GM18873 (cell line): ENCODE measurements at regions not wholly inside any gene's neighbourhood (a gene's known extent, or its start where the extent isn't known, plus 50 kb on each side); places are given as distances from the start of the nearest gene placed in this dataset.
"Not testable (repeated sequence)": the region's sequence is repeated elsewhere in the genome, so short reads cannot be mapped to it uniquely, and the experiment has no call there.

Experiments used
- ATAC-seq: cut with Tn5 transposase; IDR thresholded peaks from one replicate; pipeline ENCODE4 v1.9.1; 2021; ENCODE audit warnings: mild to moderate bottlenecking, moderate library complexity, moderate number of reproducible peaks; ENCODE audit not compliant: unreplicated experiment, low FRiP score

GRCh38 chr1:208344202-208344857, 100.1 kb upstream of the PLXNA2 start:
- no peak for ATAC-seq

DNA sequence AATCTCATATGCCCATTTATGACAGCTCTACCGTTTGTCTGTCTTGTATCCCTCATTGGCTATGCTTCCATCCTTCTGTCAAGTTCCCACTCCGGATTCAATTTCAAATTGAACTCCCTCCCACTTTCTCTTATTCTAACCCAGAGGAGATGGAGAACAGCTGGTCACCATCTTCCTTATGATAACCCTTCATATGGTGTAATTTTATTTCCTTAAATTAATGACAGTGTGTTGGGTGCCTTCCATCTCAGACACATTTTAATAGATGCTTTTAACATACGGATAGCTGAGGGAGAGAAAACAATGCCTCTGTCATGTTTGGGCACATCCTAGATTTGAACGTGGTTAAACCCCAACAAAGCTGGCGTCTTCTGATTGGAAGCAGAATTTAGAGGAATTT, 103.0 kb upstream of the PLXNA2 start:
- ATAC-seq: no peak

- ATAC-seq: no peak
Measured at GRCh38 chr1:208349694-208350330, 105.6 kb upstream of the PLXNA2 start.

DNA sequence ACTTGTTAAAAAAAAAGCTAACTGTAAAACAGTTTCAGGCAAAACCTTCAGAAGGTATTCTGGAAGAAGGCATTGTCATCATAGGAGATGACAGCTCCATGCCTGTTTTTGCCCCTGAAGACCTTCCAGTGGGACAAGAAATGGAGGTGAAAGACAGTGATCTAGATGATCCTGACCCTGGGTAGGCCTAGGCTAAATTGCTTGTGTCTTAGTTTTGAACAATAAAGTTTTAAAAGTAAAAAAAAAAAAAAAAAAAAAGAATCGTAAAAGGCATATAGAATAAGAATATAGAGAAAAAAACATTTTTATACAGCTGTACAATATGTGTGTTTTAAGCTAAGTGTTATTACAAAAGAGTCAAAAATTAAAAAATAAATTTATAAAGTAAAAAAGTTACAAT, 106.6 kb upstream of the PLXNA2 start:
- no peak for ATAC-seq

DNA sequence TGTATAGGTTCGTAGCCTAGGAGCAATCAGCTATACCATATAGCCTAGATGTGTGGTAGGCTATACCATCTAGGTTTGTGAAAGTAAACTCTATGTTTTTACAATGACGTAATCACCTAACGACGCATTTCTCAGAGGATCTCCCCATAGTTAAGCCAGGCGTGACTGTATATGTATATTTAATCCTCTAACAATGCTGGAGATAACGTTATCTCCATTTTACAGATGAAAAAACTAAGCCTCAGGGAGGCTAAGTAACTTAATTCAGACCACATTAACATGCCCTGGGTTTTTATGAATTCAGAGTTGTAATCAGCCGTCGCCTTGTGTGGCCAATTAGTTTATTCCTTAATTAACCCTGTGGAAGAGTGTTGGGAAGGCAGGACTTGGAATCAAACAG, 107.7 kb upstream of the PLXNA2 start:
- no peak for ATAC-seq

GRCh38 chr1:208353797-208354196, 109.6 kb upstream of the PLXNA2 start:
- ATAC-seq: not testable (repeated sequence)

- ATAC-seq: no peak
Measured at GRCh38 chr1:208357644-208358507, 113.7 kb upstream of the PLXNA2 start.

DNA sequence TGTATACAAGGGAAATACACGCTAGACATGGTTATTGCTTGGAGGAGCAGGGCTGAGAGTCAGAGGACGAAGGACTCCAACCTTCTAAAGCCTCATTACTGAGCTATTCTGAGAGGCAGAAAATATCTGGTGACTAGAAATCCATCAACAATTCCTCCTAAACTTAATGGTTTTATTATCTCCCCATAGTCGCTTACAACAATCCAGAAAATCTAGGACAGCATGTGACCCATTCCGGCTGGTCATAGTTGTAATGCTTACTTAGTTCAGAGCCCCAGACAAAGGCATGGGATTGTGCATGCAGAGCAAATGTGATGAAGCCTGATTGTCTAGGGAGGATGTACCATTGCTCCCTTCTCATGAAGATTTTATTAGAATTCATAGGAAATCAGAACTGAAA, 114.5 kb upstream of the PLXNA2 start:
- ATAC-seq: no peak

GRCh38 chr1:208362011-208362410, 117.8 kb upstream of the PLXNA2 start:
- no peak for ATAC-seq

- ATAC-seq: no peak
Measured at GRCh38 chr1:208366559-208366958, 122.4 kb upstream of the PLXNA2 start.

DNA sequence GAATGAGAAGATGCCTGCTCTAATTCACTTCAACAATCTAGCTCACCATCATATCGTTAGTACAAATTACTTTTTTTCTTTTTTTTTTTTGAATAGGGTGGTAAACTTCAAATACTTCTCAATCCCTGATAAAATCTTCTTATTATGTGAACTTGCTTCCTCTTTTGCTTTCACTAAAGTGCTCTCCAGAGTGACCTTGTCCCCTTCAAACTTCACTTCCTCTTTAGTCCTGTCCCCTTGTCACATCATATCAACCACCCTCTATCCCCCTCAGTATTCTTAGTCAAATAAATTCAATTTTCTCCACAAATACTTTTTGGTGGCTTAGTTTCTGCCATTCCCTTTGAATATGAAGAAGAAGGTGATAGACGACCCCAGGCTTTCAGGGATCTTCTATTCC, 124.9 kb upstream of the PLXNA2 start:
- ATAC-seq: no peak

DNA sequence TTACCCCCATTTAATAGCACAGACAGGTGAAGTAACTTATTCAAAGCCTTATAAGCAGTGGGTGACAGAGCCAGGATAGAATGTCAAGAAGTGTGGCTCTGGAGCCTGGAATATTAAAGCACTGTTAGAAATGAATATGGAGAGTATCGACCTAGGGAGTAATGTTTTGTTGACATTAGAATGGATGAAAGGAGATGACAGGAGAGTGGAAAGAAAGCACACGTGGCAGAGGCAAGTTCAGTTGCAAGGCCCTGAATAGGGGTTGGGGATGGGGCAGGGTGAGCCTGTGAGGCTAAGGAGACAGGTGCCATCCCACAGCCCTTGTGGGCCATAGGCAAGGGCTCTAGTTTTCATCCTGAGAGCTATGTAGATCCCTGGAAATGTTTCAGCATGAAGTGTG, 125.5 kb upstream of the PLXNA2 start:
- ATAC-seq: no peak

DNA sequence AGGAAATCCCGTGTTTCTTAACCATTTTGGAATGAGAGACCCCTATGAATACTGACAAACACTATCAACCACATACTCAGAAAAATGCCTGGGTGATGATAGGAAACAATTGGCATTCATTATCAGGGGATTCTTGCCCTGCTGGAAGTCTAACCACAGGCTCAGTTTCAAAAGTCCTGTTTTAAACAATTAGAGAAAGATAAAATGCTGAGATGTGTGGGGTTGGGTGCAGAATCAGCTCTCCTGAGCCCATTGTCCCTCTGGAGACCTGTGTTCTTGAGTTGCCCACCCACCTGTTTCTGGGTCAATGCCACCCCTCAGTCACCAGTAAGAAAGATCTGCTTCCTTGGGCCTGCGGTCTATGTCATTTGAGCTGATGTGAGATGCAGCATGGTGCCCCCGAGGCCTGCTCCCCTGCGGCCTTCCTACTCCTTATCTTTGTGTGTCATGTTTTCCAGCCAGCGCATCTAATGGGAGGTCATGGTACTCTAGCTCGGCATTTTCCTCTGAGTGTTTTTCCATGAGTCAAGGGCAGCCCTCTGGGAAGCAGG, 130.3 kb upstream of the PLXNA2 start:
- ATAC-seq: no peak

DNA sequence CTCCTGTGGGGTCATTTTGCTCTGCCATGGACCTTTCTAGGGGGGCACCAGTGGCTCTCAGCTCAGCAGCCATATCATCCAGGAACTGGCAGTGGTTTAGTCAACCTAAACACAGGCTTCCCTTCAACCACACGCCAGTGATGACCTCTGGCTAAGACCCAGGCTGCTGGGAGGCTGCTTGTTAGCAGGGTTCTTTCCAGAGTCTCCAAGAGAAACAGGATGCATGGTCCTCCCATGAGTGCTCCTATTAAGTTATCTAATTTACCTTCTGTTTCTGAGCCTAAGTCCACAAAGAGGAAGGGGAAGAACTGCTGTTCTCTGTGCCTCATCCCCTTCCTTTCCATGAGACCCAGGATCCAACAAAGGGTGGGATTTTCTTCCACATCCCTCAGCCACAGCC, 137.3 kb upstream of the PLXNA2 start:
- ATAC-seq: no peak

DNA sequence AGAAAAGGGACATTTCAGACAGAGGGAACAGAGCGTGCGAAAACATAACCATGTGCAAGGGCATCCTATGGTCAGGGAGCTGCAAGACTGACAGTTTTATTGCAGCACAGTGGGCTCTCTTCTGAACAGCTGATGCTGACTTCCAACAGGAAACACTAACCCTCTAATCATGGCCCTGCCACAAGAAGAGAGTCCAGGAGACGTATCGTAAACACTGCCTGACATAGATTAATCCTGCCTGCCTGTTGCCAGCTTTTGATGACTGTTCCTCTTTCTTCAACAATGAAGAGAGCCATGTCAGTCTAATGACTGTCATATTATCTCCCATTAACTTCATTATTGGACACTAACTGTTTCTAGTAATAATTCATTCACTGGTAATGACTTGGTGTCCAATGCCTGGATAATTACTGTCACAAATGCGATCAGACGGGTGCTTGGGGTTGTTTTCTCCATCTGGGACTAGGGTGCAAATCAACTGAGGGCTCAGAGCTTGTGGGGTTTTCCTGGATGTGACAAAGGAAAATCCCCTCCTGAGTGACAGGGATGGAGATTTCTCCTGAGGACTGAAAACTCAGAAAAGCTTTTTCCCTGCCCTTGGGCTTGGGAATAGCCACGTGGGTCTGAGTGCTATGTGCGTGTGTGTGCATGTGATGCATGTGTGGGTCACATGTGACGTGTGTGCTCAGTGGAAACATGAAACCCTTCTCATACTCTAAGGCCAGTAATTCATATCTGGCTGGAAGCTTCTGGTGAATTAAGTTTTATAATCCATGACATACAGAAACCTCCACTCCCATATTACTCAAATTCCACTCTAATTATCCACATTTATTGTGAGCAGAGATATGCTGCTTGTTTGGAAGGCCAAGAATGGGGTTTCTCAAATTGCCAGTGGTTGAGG, 144.0 kb upstream of the PLXNA2 start:
- no peak for ATAC-seq

GRCh38 chr1:208393416-208393815, 149.2 kb upstream of the PLXNA2 start:
- ATAC-seq: no peak

GRCh38 chr1:208393826-208394225, 149.6 kb upstream of the PLXNA2 start:
- ATAC-seq: no peak

DNA sequence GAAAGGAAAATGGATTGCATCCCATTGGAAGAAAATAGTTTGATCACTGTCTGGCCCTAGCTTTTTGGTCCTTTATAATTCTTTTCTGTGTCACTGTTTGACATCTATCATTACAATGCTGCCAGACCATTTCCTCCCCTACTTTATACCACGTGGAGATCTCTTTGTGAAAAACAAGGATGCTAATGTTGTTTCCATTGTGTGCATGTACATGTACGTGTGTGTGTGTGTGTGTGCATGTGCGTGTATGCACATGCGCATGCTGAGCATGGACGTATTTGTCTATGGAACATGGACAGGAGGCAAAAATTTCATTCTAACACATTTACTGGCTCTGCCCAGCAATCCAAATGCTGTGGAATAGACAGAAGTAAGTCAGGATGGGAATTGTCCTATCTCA, 153.1 kb upstream of the PLXNA2 start:
- ATAC-seq: no peak

DNA sequence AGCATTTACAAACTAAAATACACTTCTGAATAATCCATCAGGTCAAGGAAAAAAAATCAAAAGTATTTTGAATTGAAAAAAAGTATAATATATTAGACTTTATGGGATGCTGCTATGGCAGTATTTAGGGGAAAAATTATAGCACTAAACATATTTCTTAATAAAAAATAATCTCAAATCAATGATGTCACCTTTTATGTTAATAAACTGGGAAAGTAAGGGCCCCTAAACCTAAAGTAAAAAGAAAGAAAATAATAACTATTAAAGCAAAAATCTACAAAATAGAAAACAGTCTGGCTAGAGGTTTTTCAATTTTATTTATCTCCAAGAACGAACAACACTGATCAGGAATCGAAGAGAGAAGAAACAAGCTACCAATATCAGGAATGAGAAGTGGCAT, 160.8 kb upstream of the PLXNA2 start:
- ATAC-seq: no peak

DNA sequence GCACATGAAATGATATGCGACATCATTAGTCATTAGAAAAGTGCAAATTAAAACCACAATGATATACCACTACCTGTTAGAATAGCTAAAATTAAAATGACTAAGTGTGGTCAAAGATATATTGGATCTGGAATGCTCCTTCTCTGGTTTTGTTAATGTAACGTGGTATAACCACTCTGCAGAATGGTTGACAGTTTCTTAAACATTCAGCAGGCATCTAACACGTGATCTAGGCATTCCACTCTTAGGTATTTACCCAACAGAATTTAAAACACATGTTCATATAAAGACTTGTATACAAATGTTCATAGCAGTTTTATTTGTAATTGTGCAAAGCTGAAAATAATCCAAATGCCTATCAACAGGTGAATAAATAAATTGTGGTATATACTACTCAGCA, 165.0 kb upstream of the PLXNA2 start:
- no peak for ATAC-seq
